Ishikawa (cell line): ENCODE measurements at regions not wholly inside any gene's neighbourhood (a gene's known extent, or its start where the extent isn't known, plus 50 kb on each side); places are given as distances from the start of the nearest gene placed in this dataset.

Experiments
- CEBPB ChIP-seq: IDR thresholded peaks from 2 replicates; pipeline ENCODE4 v1.6.1; 2012
- CREB1 ChIP-seq: IDR thresholded peaks from 2 replicates; pipeline ENCODE4 v1.6.1; 2012; ENCODE audit warnings: low read depth
- EP300 ChIP-seq: IDR thresholded peaks from 2 replicates; pipeline ENCODE4 v1.6.1; 2012; ENCODE audit warnings: borderline replicate concordance
- FOXM1 ChIP-seq: IDR thresholded peaks from 2 replicates; pipeline ENCODE4 v1.6.1; 2012; ENCODE audit warnings: low read depth, borderline replicate concordance
- TAF1 ChIP-seq: IDR thresholded peaks from 2 replicates; pipeline ENCODE4 v1.6.1; 2012; ENCODE audit warnings: low read depth, mild to moderate bottlenecking
- TCF12 ChIP-seq: IDR thresholded peaks from 2 replicates; pipeline ENCODE4 v1.6.1; 2012; ENCODE audit warnings: low read depth
- YY1 ChIP-seq: IDR thresholded peaks from 2 replicates; pipeline ENCODE4 v1.6.1; 2012; ENCODE audit warnings: low read depth
- TF ChIP-seq, protein P1 (sequence below): IDR thresholded peaks from 2 replicates; pipeline ENCODE4 v1.6.1; 2012; ENCODE audit warnings: low read depth, mild to moderate bottlenecking
- TF ChIP-seq, protein P2 (sequence below): IDR thresholded peaks from 2 replicates; pipeline ENCODE4 v1.6.1; 2012

DNA sequence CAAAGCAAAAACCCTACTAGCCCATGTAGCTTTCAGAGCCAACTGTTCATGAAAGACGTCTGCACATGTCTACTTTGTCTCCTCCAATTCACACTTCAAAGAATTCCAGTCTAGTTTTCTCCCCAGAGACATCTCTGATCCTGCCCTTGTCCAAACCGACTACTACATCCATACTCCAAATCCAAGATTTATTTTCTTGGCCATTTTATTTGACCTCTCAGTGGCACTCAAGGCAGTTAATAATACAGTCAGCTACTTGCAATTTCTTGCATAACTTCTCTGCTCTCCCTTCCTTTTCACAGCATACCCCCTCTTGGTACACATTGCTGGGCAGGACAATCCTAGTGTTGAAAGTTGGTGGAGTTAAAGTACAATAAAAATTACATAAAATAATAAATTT is 170.9 kb upstream of the INHBA start:
- TF ChIP-seq CREB1: no peak
- TF ChIP-seq, protein P1, sequence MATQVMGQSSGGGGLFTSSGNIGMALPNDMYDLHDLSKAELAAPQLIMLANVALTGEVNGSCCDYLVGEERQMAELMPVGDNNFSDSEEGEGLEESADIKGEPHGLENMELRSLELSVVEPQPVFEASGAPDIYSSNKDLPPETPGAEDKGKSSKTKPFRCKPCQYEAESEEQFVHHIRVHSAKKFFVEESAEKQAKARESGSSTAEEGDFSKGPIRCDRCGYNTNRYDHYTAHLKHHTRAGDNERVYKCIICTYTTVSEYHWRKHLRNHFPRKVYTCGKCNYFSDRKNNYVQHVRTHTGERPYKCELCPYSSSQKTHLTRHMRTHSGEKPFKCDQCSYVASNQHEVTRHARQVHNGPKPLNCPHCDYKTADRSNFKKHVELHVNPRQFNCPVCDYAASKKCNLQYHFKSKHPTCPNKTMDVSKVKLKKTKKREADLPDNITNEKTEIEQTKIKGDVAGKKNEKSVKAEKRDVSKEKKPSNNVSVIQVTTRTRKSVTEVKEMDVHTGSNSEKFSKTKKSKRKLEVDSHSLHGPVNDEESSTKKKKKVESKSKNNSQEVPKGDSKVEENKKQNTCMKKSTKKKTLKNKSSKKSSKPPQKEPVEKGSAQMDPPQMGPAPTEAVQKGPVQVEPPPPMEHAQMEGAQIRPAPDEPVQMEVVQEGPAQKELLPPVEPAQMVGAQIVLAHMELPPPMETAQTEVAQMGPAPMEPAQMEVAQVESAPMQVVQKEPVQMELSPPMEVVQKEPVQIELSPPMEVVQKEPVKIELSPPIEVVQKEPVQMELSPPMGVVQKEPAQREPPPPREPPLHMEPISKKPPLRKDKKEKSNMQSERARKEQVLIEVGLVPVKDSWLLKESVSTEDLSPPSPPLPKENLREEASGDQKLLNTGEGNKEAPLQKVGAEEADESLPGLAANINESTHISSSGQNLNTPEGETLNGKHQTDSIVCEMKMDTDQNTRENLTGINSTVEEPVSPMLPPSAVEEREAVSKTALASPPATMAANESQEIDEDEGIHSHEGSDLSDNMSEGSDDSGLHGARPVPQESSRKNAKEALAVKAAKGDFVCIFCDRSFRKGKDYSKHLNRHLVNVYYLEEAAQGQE: no peak
- TF ChIP-seq TCF12: no peak
- TF ChIP-seq YY1: no peak
- no peak for TF ChIP-seq TAF1
- no peak for TF ChIP-seq EP300
- TF ChIP-seq, protein P2, sequence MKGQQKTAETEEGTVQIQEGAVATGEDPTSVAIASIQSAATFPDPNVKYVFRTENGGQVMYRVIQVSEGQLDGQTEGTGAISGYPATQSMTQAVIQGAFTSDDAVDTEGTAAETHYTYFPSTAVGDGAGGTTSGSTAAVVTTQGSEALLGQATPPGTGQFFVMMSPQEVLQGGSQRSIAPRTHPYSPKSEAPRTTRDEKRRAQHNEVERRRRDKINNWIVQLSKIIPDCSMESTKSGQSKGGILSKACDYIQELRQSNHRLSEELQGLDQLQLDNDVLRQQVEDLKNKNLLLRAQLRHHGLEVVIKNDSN: no peak
- no peak for TF ChIP-seq CEBPB
- TF ChIP-seq FOXM1: no peak
